Hematopoietic multipotent progenitor cell treated with erythropoietin and hydrocortisone succinate and interleukin-3 and kit ligand, for 17 days (in vitro differentiated cells): ENCODE measurements at regions not wholly inside any gene's neighbourhood (a gene's known extent, or its start where the extent isn't known, plus 50 kb on each side); places are given as distances from the start of the nearest gene placed in this dataset.

Experiments used
- DNase-seq: peaks from one replicate; pipeline ENCODE4 v3.0.0-alpha.2; 2015; ENCODE audit warnings: low spot score

DNA sequence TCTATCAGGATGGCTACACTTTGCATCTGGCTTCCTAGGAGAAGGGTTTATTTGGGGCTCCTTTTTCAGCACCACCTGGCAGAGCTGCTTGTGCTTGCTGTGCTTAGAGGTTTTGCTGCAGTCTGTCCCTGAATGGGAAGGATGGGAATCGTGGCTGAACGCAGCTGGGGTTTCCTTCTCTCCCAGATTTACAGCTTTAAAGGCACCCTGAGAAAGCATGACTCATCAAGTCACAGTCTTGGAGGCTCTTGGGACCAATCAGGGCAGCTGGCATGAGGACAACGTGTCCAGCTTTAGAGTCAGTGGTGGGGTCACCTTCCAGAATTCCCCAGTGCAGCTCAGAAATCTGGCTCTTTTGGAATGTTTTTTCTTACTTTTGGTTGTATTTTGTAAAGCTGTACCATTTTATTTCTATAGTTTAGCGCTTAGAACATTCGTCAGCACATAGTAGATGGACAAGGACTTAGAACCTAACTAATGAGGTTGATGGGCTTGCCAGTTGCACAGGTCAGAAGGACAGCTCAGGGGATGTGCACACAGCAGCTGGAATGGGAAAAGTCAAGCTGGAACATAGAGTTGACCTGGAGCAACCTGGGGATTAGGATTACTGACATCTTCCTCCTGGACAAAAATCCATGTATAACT lies 222.6 kb downstream of the PRDM2 start:
- no peak for DNase-seq

- DNase-seq = no peak
Measured at GRCh38 chr1:13926556-13926955, 226.6 kb downstream of the PRDM2 start.

DNA sequence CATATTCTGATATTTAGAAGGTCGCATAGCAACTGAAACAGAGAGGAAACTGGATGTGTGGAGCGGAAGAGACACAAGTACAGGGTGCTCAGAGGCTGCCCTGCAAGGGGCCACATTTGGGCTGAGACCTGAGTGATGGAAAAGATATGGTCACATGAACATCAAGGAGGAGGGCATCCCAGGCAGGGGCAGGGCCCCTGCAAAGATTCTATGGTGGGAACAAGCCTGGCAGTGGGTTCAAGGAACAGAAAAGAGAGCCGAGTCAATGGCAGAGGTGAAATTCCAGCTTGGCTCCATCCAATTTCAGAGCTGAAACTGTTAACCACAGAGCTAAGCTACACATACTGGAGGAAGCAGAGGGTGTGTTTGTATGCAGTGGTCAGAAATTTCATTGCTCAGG lies 227.7 kb downstream of the PRDM2 start:
- no peak for DNase-seq

- no peak for DNase-seq
Measured at GRCh38 chr1:13929313-13929712, 229.3 kb downstream of the PRDM2 start.

GRCh38 chr1:13930151-13930550 lies 230.2 kb downstream of the PRDM2 start:
- DNase-seq = no peak

DNA sequence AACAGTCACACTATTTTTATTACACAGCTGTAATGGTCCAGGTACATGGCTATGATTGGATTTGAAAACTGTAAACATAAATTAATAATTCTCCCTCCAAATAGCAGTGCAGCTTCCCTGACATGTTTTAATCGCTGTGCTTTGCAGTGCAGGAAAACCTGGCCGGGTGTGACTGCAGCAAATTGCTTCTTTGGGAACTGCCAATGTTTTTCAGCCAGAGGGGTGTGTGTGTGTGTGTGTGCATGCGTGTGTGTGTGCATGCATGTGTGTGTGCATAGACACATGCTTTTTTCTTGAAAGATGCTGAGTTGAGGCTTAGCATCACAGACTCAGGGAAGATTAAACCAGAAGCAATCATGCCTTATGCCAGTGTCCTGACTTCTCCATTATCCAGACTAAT lies 231.2 kb downstream of the PRDM2 start:
- no peak for DNase-seq

- DNase-seq = no peak
Measured at GRCh38 chr1:13935336-13935735, 235.3 kb downstream of the PRDM2 start.

GRCh38 chr1:13941315-13941714 lies 241.3 kb downstream of the PRDM2 start:
- DNase-seq = no peak

DNA sequence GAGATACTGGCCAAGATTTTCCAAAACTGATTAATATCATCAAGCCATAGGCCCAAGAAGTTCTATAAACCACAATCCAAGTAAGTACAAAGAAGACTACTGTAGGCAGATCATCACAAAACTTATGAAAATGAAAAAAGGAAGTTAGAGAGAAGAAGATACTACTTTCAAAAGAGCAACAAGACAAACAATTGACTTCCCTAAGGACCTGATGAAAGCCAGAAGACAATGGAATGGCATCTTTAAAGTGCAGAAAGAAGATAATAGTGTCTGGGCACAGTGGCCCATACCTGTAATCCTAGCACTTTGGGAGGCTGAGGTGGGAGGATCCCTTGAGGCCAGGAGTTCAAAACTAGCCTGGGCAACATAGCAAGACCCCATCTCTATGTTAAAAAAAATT lies 243.1 kb downstream of the PRDM2 start:
- no peak for DNase-seq

GRCh38 chr1:13945856-13946255 lies 245.9 kb downstream of the PRDM2 start:
- DNase-seq = no peak

DNA sequence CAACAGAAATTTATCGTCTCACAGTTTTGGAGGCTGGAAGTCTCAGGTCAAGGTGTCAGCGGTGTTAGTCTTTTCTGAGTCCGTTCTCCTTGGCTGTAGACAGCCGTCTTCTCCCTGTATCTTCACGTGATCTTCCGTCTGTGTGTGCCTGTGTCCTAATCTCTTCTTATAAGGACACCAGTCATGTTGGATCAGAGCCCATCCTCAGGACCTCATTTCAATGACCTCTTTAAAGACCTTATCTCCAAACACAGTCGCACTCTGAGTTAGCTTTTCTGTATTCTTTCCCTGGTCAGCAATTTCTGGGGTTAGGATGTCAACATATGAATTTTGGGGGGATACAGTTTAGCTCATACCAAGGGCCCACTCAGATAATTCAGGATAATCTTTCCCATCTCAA lies 247.7 kb downstream of the PRDM2 start:
- no peak for DNase-seq

DNA sequence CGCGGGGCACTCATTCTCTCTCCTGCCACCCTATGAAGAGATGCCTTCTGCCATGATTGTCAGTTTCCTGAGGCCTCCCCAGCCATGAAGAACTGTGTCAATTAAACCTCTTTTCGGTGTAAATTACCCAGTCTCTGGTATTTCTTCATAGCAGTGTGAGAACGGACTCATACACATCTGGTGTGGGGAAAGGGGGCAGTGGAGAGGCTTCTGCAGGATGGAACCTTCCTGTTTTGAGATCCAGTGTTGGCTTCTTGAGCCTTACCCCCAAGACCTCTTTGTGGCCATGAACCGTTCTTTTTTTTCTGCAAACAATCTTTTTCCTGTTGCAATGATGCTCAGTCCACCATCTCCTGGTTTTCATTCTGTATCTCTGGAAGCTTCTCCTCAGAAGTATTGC lies 248.4 kb downstream of the PRDM2 start:
- DNase-seq = no peak

DNA sequence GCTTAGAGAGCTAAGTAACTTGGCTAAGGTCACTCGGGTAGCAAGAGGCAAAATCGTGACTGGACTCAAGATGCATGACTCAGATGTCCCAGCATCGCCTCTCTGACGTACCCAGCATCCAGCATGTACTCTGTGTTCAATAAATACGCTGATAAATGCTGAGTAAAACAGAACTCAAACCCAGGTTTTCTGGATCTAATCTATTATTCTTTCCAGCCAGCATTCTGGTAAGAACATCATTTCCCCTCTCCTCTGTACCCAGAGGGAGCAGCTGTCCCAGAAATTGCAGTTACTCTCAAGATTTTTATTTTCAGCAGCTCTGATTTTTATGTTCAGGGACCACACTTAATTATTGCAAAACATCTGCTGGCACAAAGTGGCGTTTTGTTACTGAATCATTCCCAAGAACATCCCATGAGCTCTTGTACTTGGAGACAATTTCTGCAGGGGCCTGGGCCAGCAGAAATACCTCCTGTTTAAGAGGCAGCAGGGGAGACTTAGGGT lies 249.0 kb downstream of the PRDM2 start:
- no peak for DNase-seq

DNA sequence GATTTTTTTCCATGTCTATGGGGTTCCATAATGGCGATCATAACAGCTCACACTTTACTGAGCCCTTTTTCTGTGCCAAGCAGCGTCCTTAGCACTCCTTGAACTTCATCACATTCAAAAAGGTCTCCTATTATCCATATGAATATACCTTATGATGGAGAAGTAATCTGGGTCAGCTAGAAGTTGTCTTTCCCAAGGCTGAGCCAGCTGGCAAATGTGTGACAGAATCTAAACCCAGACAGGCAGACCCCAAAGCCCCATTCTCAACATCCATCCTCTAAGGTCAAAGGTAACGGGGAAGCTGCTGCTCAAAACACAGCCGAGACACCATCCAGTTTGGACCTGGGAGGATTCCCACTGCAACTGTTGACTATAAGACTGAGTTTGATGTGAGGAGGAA lies 249.6 kb downstream of the PRDM2 start:
- no peak for DNase-seq

- DNase-seq = no peak
Measured at GRCh38 chr1:13950637-13951036, 250.6 kb downstream of the PRDM2 start.

DNA sequence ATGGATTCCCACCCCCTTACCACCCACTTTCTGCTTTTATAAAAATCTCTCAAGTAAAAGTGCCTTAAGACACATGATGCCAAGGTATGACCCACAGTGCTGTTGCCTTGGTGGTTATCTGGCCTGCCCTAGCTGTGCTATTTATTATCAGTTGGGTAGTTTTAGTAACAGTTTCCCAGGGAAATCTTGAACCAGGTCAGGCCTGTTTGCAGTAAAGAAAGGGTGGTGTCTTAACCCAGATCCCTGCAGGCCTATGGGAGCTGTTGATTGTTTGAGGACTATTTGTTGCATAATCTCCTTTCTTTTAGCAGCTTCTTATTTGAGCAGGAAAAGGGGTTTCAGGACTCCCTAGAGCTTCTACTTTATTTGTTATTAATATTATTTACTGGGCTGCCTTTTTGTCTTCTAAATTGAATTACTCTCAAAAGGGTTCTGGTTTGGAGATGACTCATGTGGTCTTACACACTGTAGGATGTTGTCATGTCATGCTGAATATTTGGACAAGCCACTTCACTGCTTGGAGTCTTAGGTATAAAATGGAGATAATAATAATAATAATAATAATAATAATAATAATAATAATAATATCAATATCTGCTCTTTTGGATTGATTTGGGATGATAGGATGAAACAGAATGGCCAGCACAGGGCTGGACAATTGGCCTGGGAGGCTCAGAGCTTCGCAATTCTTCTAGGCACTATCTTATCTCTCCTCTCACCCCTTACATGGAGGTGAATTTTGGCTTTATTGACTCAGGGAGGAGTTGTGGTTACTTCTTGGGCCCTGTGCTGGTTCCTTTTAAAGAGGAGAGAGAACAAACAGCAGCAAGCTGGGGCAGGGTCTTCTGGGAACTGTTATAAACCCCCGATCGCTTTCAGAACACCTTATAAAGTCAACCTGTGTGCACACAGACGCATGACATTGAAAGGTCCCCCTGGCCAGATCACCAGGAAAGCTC lies 252.1 kb downstream of the PRDM2 start:
- DNase-seq = no peak

GRCh38 chr1:13952985-13953384 lies 253.0 kb downstream of the PRDM2 start:
- DNase-seq = no peak

- DNase-seq = no peak
Measured at GRCh38 chr1:13956393-13956792, 256.4 kb downstream of the PRDM2 start.

DNA sequence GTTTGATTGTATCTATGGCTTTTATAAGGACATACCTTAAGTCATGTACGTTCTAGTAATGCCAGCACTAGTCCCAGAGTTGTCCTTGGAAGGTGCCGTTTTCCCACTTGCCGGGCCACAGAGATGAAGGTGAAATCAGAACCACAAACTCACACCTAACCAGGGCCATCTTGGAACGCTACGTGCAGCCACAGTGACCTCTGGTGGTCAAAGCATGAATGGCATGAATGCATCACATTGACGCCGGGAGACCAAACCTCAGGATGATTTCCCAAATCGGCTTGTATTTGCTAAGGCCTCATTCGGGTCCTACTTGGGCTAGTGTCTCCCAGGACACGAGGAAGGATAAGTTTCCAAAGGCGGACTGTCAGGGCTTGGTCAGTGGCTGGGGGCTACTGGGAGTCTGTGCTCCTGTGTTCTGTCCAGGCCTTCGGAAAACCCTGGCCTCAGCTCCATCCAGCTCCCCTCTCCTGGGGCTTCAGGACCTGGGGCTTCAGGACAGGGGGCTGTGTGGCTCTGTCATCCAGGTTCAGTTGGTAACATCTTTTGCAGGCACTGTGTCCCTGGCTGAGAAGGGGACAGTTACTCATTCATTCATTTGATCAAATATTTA lies 260.5 kb downstream of the PRDM2 start:
- DNase-seq = peak; percentile 58

GRCh38 chr1:13964768-13965167 lies 264.8 kb downstream of the PRDM2 start:
- no peak for DNase-seq

GRCh38 chr1:13965770-13966398 lies 265.9 kb downstream of the PRDM2 start:
- no peak for DNase-seq

DNA sequence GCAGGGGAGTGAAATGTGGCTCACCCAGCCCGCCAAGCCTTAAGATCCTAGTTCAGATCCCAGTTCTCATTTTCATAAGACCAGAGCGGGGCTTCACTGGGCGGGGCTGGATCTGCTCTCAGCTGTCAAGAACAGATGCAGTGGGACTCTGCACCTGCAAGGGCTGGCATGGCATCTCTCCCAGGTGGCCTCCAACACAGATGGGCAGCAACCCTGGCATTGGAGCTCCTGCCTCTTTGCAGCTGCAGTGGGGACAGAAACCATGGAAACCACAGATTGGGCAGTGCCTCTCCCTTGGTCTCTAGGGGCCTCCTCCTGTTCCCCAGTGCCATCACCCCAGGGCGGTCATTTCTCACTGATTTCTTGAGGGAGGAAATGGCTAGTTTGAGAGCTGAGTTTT lies 267.7 kb downstream of the PRDM2 start:
- no peak for DNase-seq
